MCF 10A (cell line): ENCODE measurements at regions not wholly inside any gene's neighbourhood (a gene's known extent, or its start where the extent isn't known, plus 50 kb on each side); places are given as distances from the start of the nearest gene placed in this dataset.

ENCODE experiments used
- BruUV-seq: library from RNA; stranded (reverse); fragments of 400-500 nt; replicated peaks from 2 replicates; lab custom pipeline; 2021; lab: Mats Ljungman, UMichigan
- CTCF ChIA-PET: fragments of 300-600 bp; sonication (Branson Sonifier 250); formaldehyde crosslinking; extraction: SDS; loops from one replicate; lab custom pipeline; 2021; ENCODE audit warnings: antibody characterized with exemption, inconsistent platforms; lab: Yijun Ruan, JAX
- POLR2A ChIA-PET: fragments of 300-600, 350-650 bp; sonication (Branson Sonifier 250); formaldehyde crosslinking; extraction: SDS; loops from one replicate; lab custom pipeline; 2020; ENCODE audit warnings: antibody characterized with exemption, inconsistent platforms; lab: Yijun Ruan, JAX
- DNase-seq: peaks from one replicate; pipeline ENCODE4 v3.0.0-alpha.2; 2018; ENCODE audit not compliant: unreplicated experiment
- H3K27ac Mint-ChIP-seq: one replicate; pipeline ENCODE4 v1.8.0; 2022; ENCODE audit warnings: mild to moderate bottlenecking, low read depth, mixed read lengths; ENCODE audit not compliant: unreplicated experiment
- H3K27me3 Mint-ChIP-seq: one replicate; pipeline ENCODE4 v1.8.0; 2022; ENCODE audit warnings: mixed read lengths; ENCODE audit not compliant: insufficient read depth, unreplicated experiment
- H3K36me3 Mint-ChIP-seq: one replicate; pipeline ENCODE4 v1.8.0; 2022; ENCODE audit warnings: mild to moderate bottlenecking, moderate library complexity, mixed read lengths; ENCODE audit not compliant: insufficient read depth, unreplicated experiment
- H3K4me1 Mint-ChIP-seq: one replicate; pipeline ENCODE4 v1.8.0; 2022; ENCODE audit warnings: mixed read lengths; ENCODE audit not compliant: insufficient read depth, unreplicated experiment
- H3K4me3 Mint-ChIP-seq: one replicate; pipeline ENCODE4 v1.8.0; 2022; ENCODE audit warnings: mild to moderate bottlenecking, moderate library complexity, mixed read lengths; ENCODE audit not compliant: unreplicated experiment
- H3K9me3 Mint-ChIP-seq: one replicate; pipeline ENCODE4 v1.8.0; 2022; ENCODE audit warnings: mixed read lengths; ENCODE audit not compliant: unreplicated experiment
- CTCF ChIP-seq: fragments of 200-600 bp; IDR thresholded peaks from one replicate; pipeline ENCODE4 v1.8.0; 2022; ENCODE audit warnings: antibody characterized with exemption, mild to moderate bottlenecking; ENCODE audit not compliant: unreplicated experiment
- intact Hi-C: fragments of 100-400 bp; cut with micrococcal nuclease; formaldehyde crosslinking; loops from 2 replicates; pipeline ENCODE4 v1.14.1; 2022

GRCh38 chr5:124065508-124065907, 553.5 kb downstream of the CSNK1G3 start:
- Mint-ChIP-seq H3K4me1 (no peaks in the 10 kb centered on the region), H3K36me3 (no peaks in the 10 kb centered on the region), H3K27me3 (no peaks in the 10 kb centered on the region), H3K4me3 (no peak overlapping the region), H3K27ac (no peak overlapping the region), H3K9me3 (no peaks in the 10 kb centered on the region)
- DNase-seq, result no peak
- no peak for TF ChIP-seq CTCF
- CTCF ChIA-PET, result no interaction called here
- POLR2A ChIA-PET, result interaction anchor here (0.7 kb wide), 2 partner anchors 10 to 740 kb away, joined by 3 read pairs; no protein-coding TSS in a partner anchor
- BruUV-seq, result no TSS peak
- intact Hi-C loops, result no loop called here

GRCh38 chr5:124064956-124065355, 553.0 kb downstream of the CSNK1G3 start:
- BruUV-seq, result no TSS peak
- H3K27ac Mint-ChIP-seq, result no peak overlapping the region
- no peak for TF ChIP-seq CTCF
- ChIA-PET POLR2A (interaction anchor here (0.7 kb wide), 2 partner anchors 11 to 741 kb away, joined by 3 read pairs; no protein-coding TSS in a partner anchor), CTCF (no interaction called here)
- no peaks in the 10 kb centered on the region for H3K36me3 Mint-ChIP-seq
- no peaks in the 10 kb centered on the region for H3K27me3 Mint-ChIP-seq
- DNase-seq, result no peak
- intact Hi-C loops, result loop anchor here (5.0 kb wide), 1 partner anchor 113 kb away; no protein-coding TSS in a partner anchor
- no peaks in the 10 kb centered on the region for H3K9me3 Mint-ChIP-seq
- no peaks in the 10 kb centered on the region for H3K4me1 Mint-ChIP-seq
- H3K4me3 Mint-ChIP-seq, result no peak overlapping the region

GRCh38 chr5:124061663-124062062, 549.7 kb downstream of the CSNK1G3 start:
- H3K36me3 Mint-ChIP-seq, result no peaks in the 10 kb centered on the region
- DNase-seq, result peak; percentile 82
- TF ChIP-seq CTCF, result no peak
- intact Hi-C loops, result loop anchor here (5.0 kb wide), 1 partner anchor 109 kb away; no protein-coding TSS in a partner anchor
- H3K27me3 Mint-ChIP-seq, result no peaks in the 10 kb centered on the region
- H3K27ac Mint-ChIP-seq, result no peak overlapping the region
- no TSS peak for BruUV-seq
- H3K4me1 Mint-ChIP-seq, result peaks cover 22% of the 10 kb centered on the region
- CTCF ChIA-PET, result interaction anchor here (0.5 to 0.8 kb wide), 4 partner anchors 63 to 1121 kb away, joined by 3 read pairs; no protein-coding TSS in a partner anchor
- POLR2A ChIA-PET, result interaction anchor here (0.6 to 1.5 kb wide), 9 partner anchors 9 to 1016 kb away, joined by 3 to 5 read pairs (median 3); no protein-coding TSS in a partner anchor
- no peak overlapping the region for H3K4me3 Mint-ChIP-seq
- H3K9me3 Mint-ChIP-seq, result no peaks in the 10 kb centered on the region

- ChIA-PET POLR2A (interaction anchor here (0.6 to 1.5 kb wide), 7 partner anchors 12 to 680 kb away, joined by 3 to 5 read pairs (median 3); no protein-coding TSS in a partner anchor), CTCF (interaction anchor here (0.5 to 0.8 kb wide), 6 partner anchors 8 to 1122 kb away, joined by 3 read pairs; no protein-coding TSS in a partner anchor)
- H3K9me3 Mint-ChIP-seq, result no peaks in the 10 kb centered on the region
- no peak for DNase-seq
- no peaks in the 10 kb centered on the region for H3K36me3 Mint-ChIP-seq
- no peak overlapping the region for H3K27ac Mint-ChIP-seq
- peaks cover 25% of the 10 kb centered on the region for H3K4me1 Mint-ChIP-seq
- intact Hi-C loops, result loop anchor here (5.0 kb wide), 1 partner anchor 109 kb away; no protein-coding TSS in a partner anchor
- H3K27me3 Mint-ChIP-seq, result no peaks in the 10 kb centered on the region
- TF ChIP-seq CTCF, result no peak
- no TSS peak for BruUV-seq
- no peak overlapping the region for H3K4me3 Mint-ChIP-seq
Measured at GRCh38 chr5:124061068-124061430, 549.1 kb downstream of the CSNK1G3 start.
